HS-5 (cell line): ENCODE measurements at regions not wholly inside any gene's neighbourhood (a gene's known extent, or its start where the extent isn't known, plus 50 kb on each side); places are given as distances from the start of the nearest gene placed in this dataset.
"Not testable (repeated sequence)": the region's sequence is repeated elsewhere in the genome, so short reads cannot be mapped to it uniquely, and the experiment has no call there.

Source experiments
- DNase-seq: peaks from one replicate; pipeline ENCODE4 v3.0.0-alpha.2; 2012; ENCODE audit warnings: low read depth

DNA sequence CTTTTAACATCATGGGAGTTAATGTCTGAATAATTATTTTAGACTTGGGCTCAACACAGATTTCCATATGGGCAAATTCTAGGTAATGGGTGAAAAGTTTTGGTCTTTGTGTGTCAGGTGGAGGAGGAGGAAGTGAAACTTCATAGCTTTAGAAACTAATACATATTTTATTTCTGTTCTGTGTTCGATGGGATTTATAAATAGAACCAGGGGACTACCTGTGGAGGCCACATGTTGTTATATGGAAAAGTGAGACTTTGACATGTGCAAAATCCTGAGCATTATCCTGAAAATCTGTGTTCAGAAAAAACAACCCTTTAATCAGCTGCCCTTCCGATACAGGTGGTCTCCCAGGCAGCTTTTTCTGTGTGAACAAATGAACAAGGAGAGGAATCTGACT, 209.5 kb downstream of the SOX2 start:
- DNase-seq, result no peak

DNA sequence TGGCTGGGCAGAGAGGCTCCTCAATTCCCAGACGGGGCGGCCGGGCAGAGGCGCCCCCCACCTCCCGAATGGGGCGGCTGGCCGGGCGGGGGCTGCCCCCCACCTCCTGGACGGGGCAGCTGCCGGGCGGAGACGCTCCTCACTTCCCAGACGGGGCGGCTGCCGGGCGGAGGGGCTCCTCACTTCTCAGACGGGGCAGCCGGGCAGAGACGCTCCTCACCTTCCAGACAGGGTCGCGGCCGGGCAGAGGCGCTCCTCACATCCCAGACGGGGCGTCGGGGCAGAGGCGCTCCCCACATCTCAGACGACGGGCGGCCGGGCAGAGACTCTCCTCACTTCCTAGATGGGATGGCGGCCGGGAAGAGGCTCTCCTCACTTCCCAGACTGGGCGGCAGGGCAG, 214.1 kb downstream of the SOX2 start:
- DNase-seq, result not testable (repeated sequence)

- DNase-seq, result no peak
Observed at GRCh38 chr3:181929501-181929900, 217.8 kb downstream of the SOX2 start.

- no peak for DNase-seq
Observed at GRCh38 chr3:181930105-181930504, 218.4 kb downstream of the SOX2 start.

DNA sequence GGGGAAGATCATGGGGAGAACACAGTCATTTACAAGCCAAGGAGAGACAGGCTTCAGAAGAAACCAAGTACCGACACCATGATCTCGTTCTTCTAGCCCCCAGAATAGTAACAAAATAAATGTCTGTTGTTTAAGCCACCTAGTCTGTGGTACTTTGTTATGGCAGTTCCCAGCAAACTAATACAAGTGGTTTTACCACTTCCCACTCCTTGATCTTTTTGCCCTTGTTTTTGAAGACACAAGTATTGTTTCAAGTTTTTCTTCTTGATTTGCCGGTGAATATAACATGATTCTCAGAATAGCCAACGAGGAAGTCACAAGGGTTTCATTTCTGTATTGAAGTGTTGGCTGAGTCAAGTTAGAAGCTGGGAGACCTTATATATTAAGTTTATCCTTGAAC, 220.3 kb downstream of the SOX2 start:
- no peak for DNase-seq

DNA sequence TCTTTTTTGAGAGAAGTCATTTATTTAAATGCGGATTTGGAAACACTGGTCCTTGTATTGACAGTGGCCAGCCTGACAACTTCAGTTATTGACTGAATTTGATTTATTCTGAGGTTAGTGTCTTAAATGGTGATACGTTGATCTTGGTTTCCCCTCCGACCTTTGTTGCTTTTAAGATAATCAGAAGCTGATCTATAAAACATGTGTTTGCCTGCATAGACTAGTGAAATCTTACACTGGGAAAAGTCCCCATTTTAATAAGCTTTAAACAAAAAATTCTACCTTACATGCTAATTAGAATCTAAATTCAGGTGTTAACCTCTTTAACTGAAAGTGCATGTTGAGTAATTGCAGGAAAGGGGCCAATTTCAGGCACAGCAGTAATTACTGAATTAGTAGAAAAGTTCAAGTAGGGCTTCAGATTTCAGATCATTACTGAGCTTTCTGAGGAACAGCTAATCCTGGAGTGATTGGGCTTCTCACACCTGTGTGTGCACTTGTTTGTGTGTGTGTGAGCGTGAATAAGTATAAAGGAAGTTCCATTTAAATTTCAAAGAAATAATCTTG, 221.4 kb downstream of the SOX2 start:
- no peak for DNase-seq

- no peak for DNase-seq
Observed at GRCh38 chr3:181935915-181936314, 224.2 kb downstream of the SOX2 start.

DNA sequence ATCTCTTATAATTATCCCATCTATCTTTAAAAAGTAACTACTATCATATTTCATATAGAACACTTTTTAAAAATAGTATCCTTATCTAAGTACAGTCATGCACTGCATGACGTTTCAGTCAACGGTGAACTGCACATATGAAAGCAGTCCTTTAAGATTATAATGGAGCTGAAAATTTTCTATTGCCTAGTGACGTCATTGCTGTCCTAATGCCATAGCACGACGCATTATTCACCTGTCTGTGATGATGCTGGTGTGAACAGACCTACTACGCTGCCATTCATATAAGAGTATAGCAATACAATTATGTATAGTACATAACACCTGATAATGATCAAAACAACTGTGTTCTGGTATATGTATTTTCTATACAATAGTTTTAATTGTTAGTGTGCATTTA, 225.0 kb downstream of the SOX2 start:
- no peak for DNase-seq

DNA sequence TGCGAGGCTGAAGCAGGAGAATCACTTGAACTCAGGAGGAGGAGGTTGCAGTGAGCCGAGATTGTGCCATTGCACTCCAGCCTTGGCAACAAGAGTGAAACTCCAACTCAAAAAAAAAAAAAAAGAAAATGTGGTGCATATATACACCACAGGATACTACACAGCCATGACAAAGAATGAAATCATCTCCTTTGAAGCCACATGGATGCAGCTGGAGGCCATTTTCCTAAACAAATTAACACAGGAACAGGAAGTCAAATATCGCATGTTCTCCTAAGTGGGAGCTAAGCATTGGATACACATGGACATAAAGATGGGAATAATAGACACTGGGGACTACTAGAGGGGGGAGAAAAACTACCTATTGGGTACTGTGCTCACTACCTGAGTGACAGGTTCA, 226.9 kb downstream of the SOX2 start:
- not testable (repeated sequence) for DNase-seq

- DNase-seq, result no peak
Observed at GRCh38 chr3:181940703-181941102, 229.0 kb downstream of the SOX2 start.

DNA sequence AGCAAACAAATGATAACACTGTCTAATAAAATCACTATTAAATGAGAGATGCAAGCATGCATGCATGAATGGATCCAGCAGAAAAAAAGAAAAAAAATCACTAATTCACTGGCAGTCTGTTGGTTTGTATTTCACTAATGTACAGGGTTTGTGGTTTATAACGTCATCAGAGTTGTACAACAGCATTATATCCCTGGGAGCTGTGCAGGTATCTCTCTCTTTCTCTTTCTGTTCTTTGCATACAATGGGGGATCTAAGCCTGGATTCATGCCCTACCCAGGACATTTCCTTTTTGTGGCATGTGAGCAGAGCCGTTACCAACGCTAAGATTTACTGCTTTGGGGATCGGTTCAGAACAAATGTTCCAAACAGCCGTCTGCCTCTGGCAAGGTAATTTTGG, 229.5 kb downstream of the SOX2 start:
- no peak for DNase-seq

- no peak for DNase-seq
Observed at GRCh38 chr3:181943285-181943684, 231.6 kb downstream of the SOX2 start.

DNA sequence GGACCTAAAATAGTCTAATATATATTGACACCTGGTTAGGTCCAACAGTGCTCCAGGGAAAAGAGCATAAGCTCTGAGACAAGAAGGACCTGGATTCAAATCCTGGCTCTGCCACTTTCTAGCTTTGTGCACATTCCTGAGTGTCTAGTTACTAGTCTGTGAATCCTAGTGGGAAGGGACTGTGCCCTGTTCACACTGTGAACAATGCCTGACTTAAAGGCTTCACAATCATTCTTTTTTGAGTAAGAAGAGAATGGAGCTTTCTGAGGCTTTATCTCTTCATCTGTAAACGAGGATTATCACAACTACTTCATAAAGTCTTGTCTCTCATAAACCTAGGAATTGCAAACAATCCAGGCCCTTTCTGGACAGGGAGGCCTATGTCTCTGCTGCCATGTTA, 235.9 kb downstream of the SOX2 start:
- no peak for DNase-seq

DNA sequence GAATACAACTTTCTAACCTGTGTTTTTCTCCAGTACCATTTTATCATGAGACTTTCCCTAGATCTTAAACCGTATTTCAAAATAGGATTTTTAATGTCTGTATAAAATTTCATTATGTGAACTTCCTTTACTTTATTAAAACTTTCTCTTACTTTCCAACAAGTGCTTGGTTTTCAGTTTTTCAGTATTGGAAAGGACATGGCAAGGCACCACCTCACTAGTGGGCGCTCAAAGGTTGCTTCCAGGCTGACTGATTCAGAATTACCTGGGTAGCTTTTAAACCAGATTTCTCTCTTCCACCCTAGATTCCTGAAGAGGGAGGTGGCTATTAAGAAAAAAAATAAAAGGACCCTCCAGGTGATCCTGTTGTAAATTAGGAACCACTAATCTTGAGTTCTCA, 236.6 kb downstream of the SOX2 start:
- no peak for DNase-seq

DNA sequence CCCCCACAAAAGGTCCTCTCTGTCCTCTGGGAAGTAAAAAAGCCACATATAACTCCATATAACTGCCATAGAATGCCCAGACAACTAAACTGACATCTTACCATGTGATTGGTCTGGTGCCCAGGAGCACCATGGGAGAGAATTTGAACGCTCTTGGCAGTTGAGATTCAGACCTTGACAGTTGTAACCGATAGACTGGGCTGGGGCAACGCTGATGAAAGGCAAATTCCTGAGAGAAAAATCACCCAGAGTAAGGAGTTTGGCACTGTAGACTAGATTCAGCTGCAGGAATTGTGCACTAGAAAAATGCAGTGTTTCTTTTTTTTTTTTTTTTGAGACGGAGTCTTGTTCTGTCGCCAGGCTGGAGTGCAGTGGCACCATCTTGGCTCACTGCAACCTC, 240.5 kb downstream of the SOX2 start:
- no peak for DNase-seq

DNA sequence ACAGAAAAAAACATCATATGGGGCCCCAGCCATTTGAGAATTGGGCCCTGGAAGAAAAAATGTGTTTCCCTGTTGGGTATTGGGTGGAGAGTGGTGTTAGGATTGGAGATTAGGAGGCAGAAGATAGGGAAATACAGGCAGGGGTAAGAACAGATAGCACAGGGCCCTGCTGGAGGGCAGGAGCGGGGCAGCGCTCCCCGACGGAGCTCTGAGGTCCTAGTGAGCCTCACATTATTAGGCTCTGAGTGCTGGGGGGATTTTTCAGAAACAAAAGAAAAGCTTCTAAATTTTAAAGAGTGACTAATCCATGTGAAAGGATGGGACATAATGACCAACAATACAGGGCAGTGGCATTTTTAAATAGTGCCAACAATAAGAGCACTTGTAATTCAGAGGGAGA, 241.2 kb downstream of the SOX2 start:
- no peak for DNase-seq

DNA sequence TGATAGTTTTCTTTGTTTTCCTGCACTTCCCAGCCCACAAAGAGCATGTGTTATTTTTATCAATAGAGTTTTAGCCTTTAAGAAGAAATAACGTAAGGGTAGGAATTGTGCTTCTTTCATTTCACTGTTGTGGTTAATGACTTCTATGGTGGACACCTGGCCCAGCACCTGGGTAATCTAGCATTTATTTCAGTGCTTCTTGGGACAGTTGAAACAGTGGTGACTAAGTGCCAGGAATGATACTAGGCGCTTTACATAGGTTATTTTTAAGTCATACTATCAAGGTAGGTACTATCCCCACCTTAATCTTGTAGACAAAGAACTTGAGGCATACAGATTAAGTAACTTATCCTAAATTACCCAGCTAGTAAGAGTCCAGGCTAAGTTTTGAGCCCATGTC, 243.8 kb downstream of the SOX2 start:
- no peak for DNase-seq

DNA sequence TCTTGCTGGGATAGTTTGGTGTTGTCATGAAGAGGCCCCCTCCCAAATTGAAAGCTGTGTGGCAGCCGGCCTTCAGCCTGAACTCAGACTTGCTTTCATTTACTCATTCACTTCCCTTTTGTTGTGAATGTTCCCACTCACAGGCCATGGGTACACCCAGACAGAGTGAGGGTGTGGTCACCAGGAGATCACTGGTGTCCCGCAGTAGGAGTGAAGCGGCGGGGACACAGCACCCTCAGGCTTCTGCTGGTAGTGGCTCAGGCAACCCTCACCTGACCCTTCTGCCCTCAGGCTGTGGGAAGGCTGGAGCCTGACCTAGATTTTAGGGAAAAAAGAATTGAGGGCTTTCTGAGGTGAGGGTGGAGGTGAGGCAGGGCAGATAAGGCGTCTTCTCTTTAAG, 244.4 kb downstream of the SOX2 start:
- DNase-seq, result no peak

DNA sequence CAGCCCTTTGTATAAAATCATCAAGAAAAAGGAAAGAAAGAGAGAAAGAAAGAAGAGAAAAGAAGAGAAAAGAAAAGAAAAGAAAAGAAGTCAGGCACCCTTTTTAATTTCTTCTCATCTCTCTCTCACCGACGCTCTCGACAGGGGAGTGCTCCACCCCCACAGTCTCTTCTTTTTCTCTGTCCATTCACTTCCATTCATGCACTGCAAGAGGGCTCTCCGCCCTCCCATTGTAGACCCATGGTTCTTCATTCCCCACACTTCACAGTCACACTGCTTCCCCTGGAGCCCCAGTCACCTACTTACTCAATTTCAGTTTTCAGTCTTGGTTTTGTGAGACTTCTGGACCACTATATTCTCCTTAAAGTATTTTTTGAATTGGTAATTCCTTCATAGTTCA, 254.7 kb downstream of the SOX2 start:
- DNase-seq, result no peak

DNA sequence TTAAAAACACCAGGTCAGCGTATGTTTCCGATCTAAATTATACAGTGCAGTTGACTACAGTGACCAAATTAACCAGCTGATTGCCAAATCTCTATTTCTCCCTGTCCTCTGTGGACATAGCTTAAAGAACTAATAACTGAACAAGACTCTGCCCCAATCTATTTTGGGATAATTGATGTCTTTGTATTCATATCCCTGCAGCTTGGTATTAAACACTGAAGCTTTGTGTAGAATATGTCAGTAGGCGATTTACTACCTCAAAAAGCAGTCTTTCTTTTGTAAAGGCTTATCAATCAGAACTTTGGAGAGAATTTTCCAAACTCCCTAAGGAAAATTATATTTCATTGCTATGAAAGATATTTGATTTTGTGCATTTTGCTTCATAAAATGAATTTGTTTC, 258.2 kb downstream of the SOX2 start:
- DNase-seq, result no peak

- DNase-seq, result no peak
Observed at GRCh38 chr3:181971424-181971823, 259.7 kb downstream of the SOX2 start.

GRCh38 chr3:181974198-181974597, 262.5 kb downstream of the SOX2 start:
- DNase-seq, result no peak

DNA sequence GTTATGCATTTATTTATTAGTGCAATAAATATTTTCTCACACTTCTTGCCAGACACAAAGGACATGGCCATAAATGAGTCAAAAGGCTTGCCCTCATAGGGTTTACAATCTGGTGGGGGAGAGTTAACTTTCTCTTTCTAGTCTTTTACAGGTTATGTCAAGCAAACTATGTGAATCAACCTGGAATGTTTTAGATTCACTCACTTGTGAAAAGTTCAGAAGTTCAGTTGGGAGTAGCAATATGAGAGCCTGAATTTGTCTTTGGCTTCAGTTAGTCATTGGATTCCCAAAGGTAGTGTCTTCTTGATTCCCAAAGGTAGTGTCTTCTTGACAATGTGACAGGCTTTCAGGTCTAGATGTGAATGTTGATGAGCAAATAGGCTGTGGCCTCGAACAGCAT, 264.8 kb downstream of the SOX2 start:
- DNase-seq, result no peak

DNA sequence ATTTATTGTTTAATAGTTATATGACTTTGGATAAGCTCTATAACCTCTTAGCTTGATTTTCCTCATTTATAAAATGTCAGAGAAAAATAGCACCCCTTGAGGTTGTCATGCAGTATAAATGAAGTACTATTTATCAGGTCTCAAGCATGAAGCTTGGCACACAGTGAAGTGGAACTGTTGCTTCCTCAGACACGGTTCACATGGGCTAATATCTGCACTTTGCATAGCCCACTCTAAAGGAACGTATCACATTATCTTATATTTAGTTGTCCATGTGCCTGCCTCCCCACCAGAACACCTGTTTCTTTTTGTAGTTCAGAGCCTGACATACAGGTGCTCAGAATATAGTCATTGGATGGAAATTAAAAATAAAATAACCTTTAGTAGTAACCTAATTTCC, 273.7 kb downstream of the SOX2 start:
- DNase-seq, result no peak

DNA sequence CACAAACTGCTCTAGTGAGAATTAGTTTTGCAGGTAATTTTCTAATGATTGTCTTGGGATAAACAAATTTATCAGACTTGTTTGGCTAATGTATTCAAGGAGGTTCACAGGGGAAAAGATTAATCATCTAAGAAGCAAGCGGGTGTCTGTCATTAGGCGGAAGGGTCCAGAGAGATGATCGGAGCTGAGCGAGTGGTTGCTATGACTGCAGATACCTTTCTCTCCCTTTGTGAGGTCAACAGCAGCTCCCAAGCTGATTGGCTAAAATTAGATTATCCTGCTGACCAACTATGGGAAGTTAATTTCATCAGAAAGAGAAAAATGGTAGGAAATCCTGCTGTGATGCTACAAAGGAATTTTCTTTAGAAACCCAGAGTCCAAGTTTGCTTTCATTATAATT, 276.0 kb downstream of the SOX2 start:
- DNase-seq, result no peak
